ENCODE measurements at regions not wholly inside any gene's neighbourhood (a gene's known extent, or its start where the extent isn't known, plus 50 kb on each side); places are given as distances from the start of the nearest gene placed in this dataset.

DNA sequence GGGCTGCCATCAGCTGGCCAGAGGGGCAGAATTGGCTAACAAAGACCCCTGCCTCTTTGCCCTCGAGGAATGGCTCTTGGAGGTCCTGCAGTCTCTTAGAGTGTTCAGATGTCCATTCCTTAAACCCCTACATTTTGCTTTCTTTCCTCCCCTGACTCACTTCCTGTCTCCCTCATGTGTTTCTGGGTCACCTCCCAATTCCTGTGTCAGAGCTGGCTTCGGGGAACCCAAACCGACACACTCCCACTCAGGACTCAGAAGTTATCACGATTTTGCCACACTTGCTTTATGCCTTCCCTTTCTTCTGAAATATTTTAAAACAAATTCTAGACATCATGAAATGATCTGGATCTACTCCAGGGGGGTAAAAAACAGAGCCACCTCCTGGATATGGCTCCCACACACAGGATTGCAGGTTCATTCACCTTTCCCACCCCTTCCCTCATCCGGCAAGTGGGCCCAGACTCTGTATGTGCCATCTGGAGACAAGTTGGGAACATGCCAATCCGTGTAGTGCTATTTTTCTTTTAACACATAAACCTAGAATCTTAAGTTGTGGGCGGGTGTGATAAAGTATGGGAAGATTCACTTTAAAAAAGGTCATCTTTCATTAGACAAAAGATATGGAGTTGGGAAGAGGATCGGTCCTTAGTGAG is 145.7 kb downstream of the NXNL2 start:
- no peak for TF ChIP-seq POLR2A (IDR thresholded peaks at IDR 0.05; ENCODE audit: extremely low read depth, insufficient read length)
- TF ChIP-seq, protein P1, sequence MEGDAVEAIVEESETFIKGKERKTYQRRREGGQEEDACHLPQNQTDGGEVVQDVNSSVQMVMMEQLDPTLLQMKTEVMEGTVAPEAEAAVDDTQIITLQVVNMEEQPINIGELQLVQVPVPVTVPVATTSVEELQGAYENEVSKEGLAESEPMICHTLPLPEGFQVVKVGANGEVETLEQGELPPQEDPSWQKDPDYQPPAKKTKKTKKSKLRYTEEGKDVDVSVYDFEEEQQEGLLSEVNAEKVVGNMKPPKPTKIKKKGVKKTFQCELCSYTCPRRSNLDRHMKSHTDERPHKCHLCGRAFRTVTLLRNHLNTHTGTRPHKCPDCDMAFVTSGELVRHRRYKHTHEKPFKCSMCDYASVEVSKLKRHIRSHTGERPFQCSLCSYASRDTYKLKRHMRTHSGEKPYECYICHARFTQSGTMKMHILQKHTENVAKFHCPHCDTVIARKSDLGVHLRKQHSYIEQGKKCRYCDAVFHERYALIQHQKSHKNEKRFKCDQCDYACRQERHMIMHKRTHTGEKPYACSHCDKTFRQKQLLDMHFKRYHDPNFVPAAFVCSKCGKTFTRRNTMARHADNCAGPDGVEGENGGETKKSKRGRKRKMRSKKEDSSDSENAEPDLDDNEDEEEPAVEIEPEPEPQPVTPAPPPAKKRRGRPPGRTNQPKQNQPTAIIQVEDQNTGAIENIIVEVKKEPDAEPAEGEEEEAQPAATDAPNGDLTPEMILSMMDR (IDR thresholded peaks at IDR 0.05; ENCODE audit: low read depth, low read length): no peak
- TF ChIP-seq, protein P2, sequence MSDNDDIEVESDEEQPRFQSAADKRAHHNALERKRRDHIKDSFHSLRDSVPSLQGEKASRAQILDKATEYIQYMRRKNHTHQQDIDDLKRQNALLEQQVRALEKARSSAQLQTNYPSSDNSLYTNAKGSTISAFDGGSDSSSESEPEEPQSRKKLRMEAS (IDR thresholded peaks at IDR 0.05; ENCODE audit: low read depth, low read length): no peak

All from NB4 (cell line).